Endothelial cell of umbilical vein (primary cell): ENCODE measurements at regions not wholly inside any gene's neighbourhood (a gene's known extent, or its start where the extent isn't known, plus 50 kb on each side); places are given as distances from the start of the nearest gene placed in this dataset.

Experiments used
- CTCF ChIP-seq, 2 donors: IDR thresholded peaks; 1 replicate in 1 of 2; 2 replicates in 1 of 2; pipeline ENCODE4 v1.5.1; 2011; ENCODE audit warnings: low read length in 2 of 2, mild to moderate bottlenecking in 2 of 2, moderate library complexity in 2 of 2, control low read depth in 1 of 2, inconsistent platforms in 1 of 2, low read depth in 1 of 2; ENCODE audit not compliant: insufficient read depth in 1 of 2; ENCODE audit errors: extremely low read depth in 1 of 2
- EZH2 ChIP-seq: IDR thresholded peaks from 2 replicates; pipeline ENCODE4 v1.6.1; 2012; ENCODE audit warnings: borderline replicate concordance, low read depth, mild to moderate bottlenecking, moderate library complexity, low read length, inconsistent platforms; ENCODE audit not compliant: severe bottlenecking
- FOS ChIP-seq: IDR thresholded peaks from 2 replicates; pipeline ENCODE4 v1.6.1; 2011; ENCODE audit warnings: mild to moderate bottlenecking, low read length, moderate library complexity, borderline replicate concordance; ENCODE audit not compliant: insufficient read depth
- GATA2 ChIP-seq: IDR thresholded peaks from 2 replicates; pipeline ENCODE4 v1.7.0; 2011; ENCODE audit warnings: low read depth, mild to moderate bottlenecking, moderate library complexity, mixed read lengths, low read length; ENCODE audit not compliant: insufficient read length, insufficient read depth
- JUN ChIP-seq: IDR thresholded peaks from 2 replicates; pipeline ENCODE4 v1.6.1; 2011; ENCODE audit warnings: borderline replicate concordance, low read depth; ENCODE audit not compliant: insufficient read length, insufficient read depth
- MAX ChIP-seq: IDR thresholded peaks from 2 replicates; pipeline ENCODE4 v1.6.1; 2011; ENCODE audit not compliant: insufficient read depth, insufficient read length
- MYC ChIP-seq: IDR thresholded peaks from one replicate; pipeline ENCODE4 v1.6.1; 2011; ENCODE audit warnings: mild to moderate bottlenecking, low read depth, low read length
- POLR2A ChIP-seq: IDR thresholded peaks from 2 replicates; pipeline ENCODE4 v1.6.1; 2012; ENCODE audit warnings: low read depth, mild to moderate bottlenecking, control low read depth, low read length
- POLR2AphosphoS5 ChIP-seq: IDR thresholded peaks from 2 replicates; pipeline ENCODE4 v1.6.1; 2012; ENCODE audit warnings: low read depth, mild to moderate bottlenecking, control low read depth, low read length, moderate library complexity; ENCODE audit not compliant: insufficient read depth

DNA sequence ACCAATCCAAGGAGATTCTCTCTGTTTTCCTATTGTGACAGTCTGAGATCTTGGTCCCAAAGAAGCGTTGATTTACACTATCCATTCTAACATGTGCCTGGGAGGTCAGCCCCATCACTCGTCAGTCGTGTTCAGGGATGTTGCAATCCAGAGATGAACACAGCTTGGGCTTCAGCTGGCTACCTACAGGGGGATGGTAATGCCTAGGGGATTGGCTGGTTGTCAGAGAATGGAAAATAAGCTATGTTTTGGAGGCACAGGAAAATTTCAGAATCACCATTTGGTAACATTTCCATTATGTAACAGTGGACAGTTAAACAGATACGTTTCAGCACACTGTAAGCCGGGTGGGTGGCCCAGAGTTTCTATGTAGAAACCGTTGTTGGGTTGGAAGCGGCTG is 147.1 kb upstream of the RALGAPA2 start:
- no peak for TF ChIP-seq CTCF (IDR thresholded peaks at IDR 0.05; ENCODE audit: extremely low read depth in 1 of 2, insufficient read depth in 1 of 2, low read depth in 1 of 2, low read length in 2 of 2)
- TF ChIP-seq EZH2, result no peak
- no peak for TF ChIP-seq POLR2A
- TF ChIP-seq POLR2AphosphoS5, result no peak
- TF ChIP-seq MYC, result no peak
- no peak for TF ChIP-seq MAX
- no peak for TF ChIP-seq JUN
- TF ChIP-seq FOS, result no peak
- no peak for TF ChIP-seq GATA2
